ENCODE measurements at regions not wholly inside any gene's neighbourhood (a gene's known extent, or its start where the extent isn't known, plus 50 kb on each side); places are given as distances from the start of the nearest gene placed in this dataset.
"Not testable (repeated sequence)": the region's sequence is repeated elsewhere in the genome, so short reads cannot be mapped to it uniquely, and the experiment has no call there.

- not testable (repeated sequence) for TF ChIP-seq EZH2 (IDR thresholded peaks at IDR 0.05; ENCODE audit: insufficient read depth, poor library complexity, severe bottlenecking); EZH2phosphoT487 (IDR thresholded peaks at IDR 0.05; ENCODE audit: insufficient read depth, low read depth)
Observed at GRCh38 chr5:93985940-93986570, 244.7 kb upstream of the POU5F2 start.

Measured in GM23248 (cell line).